HepG2 (cell line): ENCODE measurements at regions not wholly inside any gene's neighbourhood (a gene's known extent, or its start where the extent isn't known, plus 50 kb on each side); places are given as distances from the start of the nearest gene placed in this dataset.

Source experiments
- ATAC-seq: fragments of 200-7000 bp; cut with Tn5 transposase; 3 replicates; pipeline ENCODE4 v1.9.1; 2020; ENCODE audit warnings: mild to moderate bottlenecking, moderate library complexity
- BruUV-seq: library from RNA; stranded (reverse); fragments of 400-500 nt; replicated peaks from 2 replicates; lab custom pipeline; 2021; lab: Mats Ljungman, UMichigan
- CTCF ChIA-PET: fragments of 300-600 bp; formaldehyde crosslinking; extraction: SDS; loops from one replicate; lab custom pipeline; 2021; ENCODE audit warnings: low total read pairs, inconsistent platforms, low intra/inter-chr PET ratio; lab: Yijun Ruan, JAX
- POLR2A ChIA-PET: fragments of 350-600 bp; sonication (Branson Sonifier 250); formaldehyde crosslinking; loops from one replicate; lab custom pipeline; 2020; ENCODE audit warnings: antibody characterized with exemption, inconsistent platforms; lab: Yijun Ruan, JAX
- DNase-seq: peaks from one replicate; pipeline ENCODE4 v3.0.0-alpha.2; 2015; ENCODE audit warnings: low spot score
- FAIRE-seq: peaks from 3 replicates; lab custom pipeline; 2011; peaks lifted over from hg19 to GRCh38; lab: Jason Lieb, UNC
- H2AFZ ChIP-seq: one replicate; pipeline ENCODE4 v1.6.1; 2011; ENCODE audit warnings: low read length, inconsistent platforms
- H3K27ac ChIP-seq: fragments of 300-600 bp; 3 replicates; pipeline ENCODE4 v1.8.0; 2011; ENCODE audit warnings: mixed run types, mild to moderate bottlenecking, mixed read lengths, low read length, inconsistent platforms; ENCODE audit not compliant: insufficient read depth; ENCODE audit errors: extremely low read length
- H3K27me3 ChIP-seq, 2 experiments: fragments of 200-600 bp in 1 of 2; 2 replicates in 1 of 2; 3 replicates in 1 of 2; pipeline versions ENCODE4 v1.6.0 to v1.8.0; 2011; ENCODE audit warnings: low read length in 2 of 2, mild to moderate bottlenecking in 2 of 2, moderate library complexity in 2 of 2, inconsistent platforms in 1 of 2; ENCODE audit not compliant: insufficient read depth in 2 of 2, control insufficient read depth in 1 of 2
- H3K36me3 ChIP-seq, 2 experiments: fragments of 200-600 bp in 1 of 2; replicated peaks in 1 of 2; 2 replicates in 1 of 2; 3 replicates in 1 of 2; pipeline versions ENCODE4 v1.5.1 to v1.8.0; 2011; ENCODE audit warnings: low read length in 2 of 2, inconsistent platforms in 1 of 2; ENCODE audit not compliant: insufficient read depth in 2 of 2, control insufficient read depth in 1 of 2
- H3K4me1 ChIP-seq: 2 replicates; pipeline ENCODE4 v1.5.1; 2012; ENCODE audit warnings: low read length, inconsistent platforms; ENCODE audit not compliant: insufficient read depth
- H3K4me2 ChIP-seq: 2 replicates; pipeline ENCODE4 v1.6.0; 2011; ENCODE audit warnings: low read depth, low read length, inconsistent platforms
- H3K4me3 ChIP-seq, 3 experiments: fragments of 200-600 bp in 1 of 3; sonication (generic), shearing (Covaris generic) in 1 of 3; replicated peaks in 1 of 3; 2 replicates each; pipeline ENCODE4 v1.5.1; 2011 to 2016; ENCODE audit warnings: low read length in 3 of 3, inconsistent platforms in 2 of 3, low read depth in 2 of 3, mild to moderate bottlenecking in 2 of 3, control low read depth in 1 of 3, mixed read lengths in 1 of 3; ENCODE audit not compliant: insufficient read depth in 1 of 3
- H3K79me2 ChIP-seq: one replicate; pipeline ENCODE4 v1.6.1; 2011; ENCODE audit warnings: low read length, inconsistent platforms; ENCODE audit not compliant: insufficient read depth
- H3K9ac ChIP-seq: 2 replicates; pipeline ENCODE4 v1.6.0; 2011; ENCODE audit warnings: mild to moderate bottlenecking, low read depth, low read length, inconsistent platforms; ENCODE audit not compliant: insufficient read depth
- H3K9me3 ChIP-seq: 2 replicates; pipeline ENCODE4 v1.5.1; 2012; ENCODE audit warnings: mild to moderate bottlenecking, low read length
- H4K20me1 ChIP-seq: 2 replicates; pipeline ENCODE4 v1.6.0; 2011; ENCODE audit warnings: inconsistent platforms, mild to moderate bottlenecking, low read length, moderate library complexity; ENCODE audit not compliant: insufficient read depth
- CBX2 ChIP-seq, 2 experiments: fragments of 200-600 bp in 1 of 2; sonication (generic); formaldehyde crosslinking in 1 of 2; IDR thresholded peaks; 2 replicates each; pipeline versions ENCODE4 v1.7.0 to v1.8.1; 2018 to 2022; ENCODE audit warnings: low read depth in 2 of 2, low read length in 1 of 2, mild to moderate bottlenecking in 1 of 2, missing genetic modification reagents in 1 of 2
- CEBPB ChIP-seq: IDR thresholded peaks from 2 replicates; pipeline ENCODE4 v1.6.1; 2011; ENCODE audit warnings: low read depth, low read length, improper control_type of control experiment, borderline replicate concordance
- HNF1A ChIP-seq, 2 experiments: sonication (generic) in 1 of 2; formaldehyde crosslinking in 1 of 2; IDR thresholded peaks; 2 replicates each; pipeline versions ENCODE4 v1.4.0 to v1.6.1; 2016 to 2020; ENCODE audit warnings: borderline replicate concordance in 1 of 2, low read depth in 1 of 2, mild to moderate bottlenecking in 1 of 2, missing genetic modification reagents in 1 of 2
- HNF4G ChIP-seq, 2 experiments: sonication (generic) in 1 of 2; formaldehyde crosslinking in 1 of 2; IDR thresholded peaks; 2 replicates each; pipeline versions ENCODE4 v1.4.0 to v1.6.1; 2011 to 2020; ENCODE audit warnings: borderline replicate concordance in 2 of 2, low read depth in 2 of 2, mild to moderate bottlenecking in 2 of 2, low read length in 1 of 2, missing genetic modification reagents in 1 of 2, moderate library complexity in 1 of 2
- HNRNPLL ChIP-seq: fragments of 200-400 bp; formaldehyde crosslinking; IDR thresholded peaks from 2 replicates; pipeline ENCODE4 v1.6.1; 2017; ENCODE audit warnings: mild to moderate bottlenecking, low read depth, low read length; ENCODE audit not compliant: poor library complexity, severe bottlenecking
- IKZF4 ChIP-seq: sonication (generic); formaldehyde crosslinking; IDR thresholded peaks from 2 replicates; pipeline ENCODE4 v1.5.1; 2020; ENCODE audit warnings: borderline replicate concordance, mild to moderate bottlenecking, low read depth, missing genetic modification reagents; ENCODE audit errors: not compliant biosample characterization
- NR2F1 ChIP-seq, 2 experiments: fragments of 450-650 bp in 1 of 2; formaldehyde crosslinking in 1 of 2; IDR thresholded peaks; 2 replicates each; pipeline versions ENCODE4 v1.5.0 to v1.6.1; 2016 to 2020; ENCODE audit warnings: mild to moderate bottlenecking in 1 of 2, missing compliant biosample characterization in 1 of 2, missing genetic modification reagents in 1 of 2, moderate library complexity in 1 of 2
- PCBP1 ChIP-seq: fragments of 200-400 bp; formaldehyde crosslinking; IDR thresholded peaks from 2 replicates; pipeline ENCODE4 v1.6.1; 2017; ENCODE audit warnings: mild to moderate bottlenecking, low read depth, low read length, borderline replicate concordance
- ZBTB46 ChIP-seq: sonication (generic); formaldehyde crosslinking; IDR thresholded peaks from 2 replicates; pipeline ENCODE4 v1.4.0; 2020; ENCODE audit warnings: mild to moderate bottlenecking, missing genetic modification reagents, borderline replicate concordance
- ZNF350 ChIP-seq: sonication (generic); formaldehyde crosslinking; IDR thresholded peaks from 2 replicates; pipeline ENCODE4 v1.4.0; 2020; ENCODE audit warnings: mild to moderate bottlenecking, low read depth, missing genetic modification reagents, borderline replicate concordance
- ZNF382 ChIP-seq: sonication (generic); formaldehyde crosslinking; IDR thresholded peaks from 2 replicates; pipeline ENCODE4 v1.5.0; 2020; ENCODE audit warnings: missing genetic modification reagents, mild to moderate bottlenecking, borderline replicate concordance
- ZNF451 ChIP-seq: sonication (generic); formaldehyde crosslinking; IDR thresholded peaks from 2 replicates; pipeline ENCODE4 v1.5.0; 2020; ENCODE audit warnings: mild to moderate bottlenecking, missing genetic modification reagents
- ZNF547 ChIP-seq: sonication (generic); formaldehyde crosslinking; IDR thresholded peaks from 2 replicates; pipeline ENCODE4 v1.5.1; 2020; ENCODE audit warnings: mild to moderate bottlenecking, missing genetic modification reagents
- ZNF746 ChIP-seq: sonication (generic); formaldehyde crosslinking; IDR thresholded peaks from 2 replicates; pipeline ENCODE4 v1.8.0; 2022; ENCODE audit warnings: mild to moderate bottlenecking, missing genetic modification reagents
- ZNF891 ChIP-seq: sonication (generic); formaldehyde crosslinking; IDR thresholded peaks from 2 replicates; pipeline ENCODE4 v1.5.0; 2020; ENCODE audit warnings: mild to moderate bottlenecking, missing genetic modification reagents
- ZSCAN29 ChIP-seq: sonication (generic); formaldehyde crosslinking; conservative IDR thresholded peaks from 2 replicates; pipeline ENCODE4 v1.4.0; 2020; ENCODE audit warnings: mild to moderate bottlenecking, missing genetic modification reagents
- WGBS: methylation state at CpG from one replicate; pipeline ENCODE4 v1.1.6; 2017; ENCODE audit warnings: low lambda C conversion rate; 5-methylcytosine and 5-hydroxymethylcytosine counted together
- in situ Hi-C: cut with HindIII; loops from 2 replicates; pipeline ENCODE4 v1.10.0; 2017; ENCODE audit warnings: low pct_unique_long_range_greater_than_20kb; ENCODE audit not compliant: extremely low pct_ligation_motif_present
- intact Hi-C: fragments of 100-400 bp; cut with micrococcal nuclease; formaldehyde crosslinking; loops from one replicate; pipeline ENCODE4 v1.10.0; 2022; ENCODE audit not compliant: unreplicated experiment
- TF ChIP-seq, protein P1 (sequence below): sonication (generic); formaldehyde crosslinking; IDR thresholded peaks from 2 replicates; pipeline ENCODE4 v1.4.0; 2020; ENCODE audit warnings: missing genetic modification reagents

- in situ Hi-C loops, result no loop called here
- H2AFZ ChIP-seq, result no peak overlapping the region
- no peak overlapping the region for H3K4me2 ChIP-seq
- intact Hi-C loops, result no loop called here
- no peaks in the 10 kb centered on the region for H3K9me3 ChIP-seq
- H3K4me3 ChIP-seq, result no peak overlapping the region
- H4K20me1 ChIP-seq, result no peaks in the 10 kb centered on the region
- H3K79me2 ChIP-seq, result no peaks in the 10 kb centered on the region
- DNase-seq (no peak), FAIRE-seq (no peak), ATAC-seq (no peak)
- no peak overlapping the region for H3K27ac ChIP-seq
- H3K36me3 ChIP-seq, result no peaks in the 10 kb centered on the region
- no peak overlapping the region for H3K9ac ChIP-seq
- ChIA-PET CTCF (no interaction called here), POLR2A (no interaction called here)
- H3K27me3 ChIP-seq, result no peaks in the 10 kb centered on the region
- no TSS peak for BruUV-seq
- no peaks in the 10 kb centered on the region for H3K4me1 ChIP-seq
- 70% methylated on average over 2 of the region's 2 CpGs for WGBS
- TF ChIP-seq CBX2 (IDR thresholded peaks at IDR 0.05; ENCODE audit: low read depth, low read length) (no peak), CBX2 (CRISPR knock-in tag; IDR thresholded peaks at IDR 0.05; ENCODE audit: low read depth) (no peak), HNRNPLL (no peak), ZNF547 (no peak), HNF1A (IDR thresholded peaks at IDR 0.05; ENCODE audit: low read depth) (no peak), HNF1A (CRISPR knock-in tag; IDR thresholded peaks at IDR 0.05; ENCODE audit: borderline replicate concordance) (no peak), ZNF350 (CRISPR knock-in tag) (no peak), ZBTB46 (CRISPR knock-in tag) (no peak), ZNF382 (no peak), ZSCAN29 (CRISPR knock-in tag) (no peak), ZNF451 (CRISPR knock-in tag) (no peak), ZNF746 (CRISPR knock-in tag) (no peak), CEBPB (no peak), HNF4G (IDR thresholded peaks at IDR 0.05; ENCODE audit: borderline replicate concordance, low read depth, low read length) (no peak), HNF4G (CRISPR knock-in tag; IDR thresholded peaks at IDR 0.05; ENCODE audit: borderline replicate concordance, low read depth) (no peak), ZNF891 (CRISPR knock-in tag) (no peak), NR2F1 (CRISPR knock-in tag; IDR thresholded peaks at IDR 0.05) (no peak), PCBP1 (no peak), IKZF4 (CRISPR knock-in tag) (no peak)
- TF ChIP-seq, protein P1, sequence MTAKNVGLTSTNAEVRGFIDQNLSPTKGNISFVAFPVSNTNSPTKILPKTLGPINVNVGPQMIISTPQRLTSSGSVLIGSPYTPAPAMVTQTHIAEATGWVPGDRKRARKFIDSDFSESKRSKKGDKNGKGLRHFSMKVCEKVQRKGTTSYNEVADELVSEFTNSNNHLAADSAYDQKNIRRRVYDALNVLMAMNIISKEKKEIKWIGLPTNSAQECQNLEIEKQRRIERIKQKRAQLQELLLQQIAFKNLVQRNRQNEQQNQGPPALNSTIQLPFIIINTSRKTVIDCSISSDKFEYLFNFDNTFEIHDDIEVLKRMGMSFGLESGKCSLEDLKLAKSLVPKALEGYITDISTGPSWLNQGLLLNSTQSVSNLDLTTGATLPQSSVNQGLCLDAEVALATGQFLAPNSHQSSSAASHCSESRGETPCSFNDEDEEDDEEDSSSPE, result no peak
Observed at GRCh38 chr7:116377721-116378120, 121.8 kb upstream of the CAV2 start.
